KBM-7 (cell line): ENCODE measurements at regions not wholly inside any gene's neighbourhood (a gene's known extent, or its start where the extent isn't known, plus 50 kb on each side); places are given as distances from the start of the nearest gene placed in this dataset.

Experiments
- DNase-seq: peaks from one replicate; pipeline ENCODE4 v3.0.0-alpha.2; 2015
- in situ Hi-C: fragments of 300-500 bp; cut with MboI; formaldehyde crosslinking; loops from 2 replicates; pipeline ENCODE4 v1.14.3; 2020; ENCODE audit warnings: low sequenced_read_pairs, low pct_unique_long_range_greater_than_20kb, mixed read lengths

DNA sequence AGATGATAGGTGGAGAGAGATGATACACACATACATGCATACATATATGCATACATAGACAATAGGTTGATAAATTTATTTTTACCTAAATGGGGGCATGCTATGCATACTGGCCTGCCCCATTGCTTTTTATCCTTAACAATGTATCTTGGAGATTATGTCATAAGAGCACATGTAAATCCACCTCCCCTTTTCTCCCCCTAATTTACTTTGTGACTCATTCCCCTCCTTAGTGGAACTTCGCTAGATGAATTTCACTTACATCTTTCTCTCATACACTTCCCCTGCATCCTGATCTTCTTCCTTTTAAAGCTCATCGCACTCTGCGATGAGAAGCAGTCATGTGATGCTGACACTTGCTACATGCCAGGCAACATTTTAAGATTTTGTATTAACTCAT, 223.6 kb downstream of the C1D start:
- in situ Hi-C loops, result no loop called here
- DNase-seq, result no peak

DNA sequence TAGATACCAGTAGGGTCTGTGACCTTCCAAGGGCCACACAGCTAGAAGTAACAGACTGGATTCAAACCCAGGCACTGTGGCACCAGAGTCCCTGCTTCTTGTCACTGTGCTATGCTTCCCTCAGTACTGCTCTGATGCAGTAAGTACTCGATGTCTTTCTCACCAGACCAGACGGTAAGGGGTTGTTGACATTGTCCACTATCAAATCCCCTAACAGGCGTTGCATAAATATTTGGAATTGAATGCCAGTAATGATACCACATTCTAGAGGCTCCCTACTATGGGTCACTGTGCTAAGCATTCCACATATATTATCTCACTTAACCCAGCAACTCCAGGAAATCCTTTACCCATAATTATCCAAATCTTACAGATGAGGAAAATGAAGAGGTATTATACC, 223.1 kb downstream of the C1D start:
- no peak for DNase-seq
- in situ Hi-C loops, result no loop called here

DNA sequence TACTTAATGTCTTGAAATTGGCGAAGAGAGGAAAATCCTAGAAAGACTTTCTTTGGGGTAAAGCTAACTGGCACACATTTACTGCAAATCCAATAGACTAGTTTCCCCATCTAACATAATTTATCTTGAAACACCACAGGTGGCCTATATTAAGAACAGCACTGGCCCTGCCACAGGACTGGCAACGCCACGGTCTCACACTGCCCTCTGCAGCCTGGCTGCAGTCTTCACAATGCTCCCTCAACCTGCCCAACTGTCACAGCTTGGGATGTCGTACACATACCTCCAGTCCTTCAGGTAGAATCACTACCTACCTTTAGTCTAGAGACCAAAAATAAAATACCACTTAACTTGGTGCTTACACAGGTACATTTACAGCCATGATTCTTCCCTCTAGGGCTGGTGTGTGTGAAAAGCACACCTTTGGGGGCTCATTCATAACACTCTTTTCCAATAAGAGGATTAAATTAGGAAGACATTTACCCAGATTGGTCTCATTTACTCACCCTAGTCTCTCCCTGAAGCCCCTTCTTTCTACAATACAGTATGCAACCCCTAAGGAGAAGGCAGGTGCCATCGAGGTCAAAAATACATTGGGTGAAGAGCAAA, 222.2 kb downstream of the C1D start:
- in situ Hi-C loops, result no loop called here

DNA sequence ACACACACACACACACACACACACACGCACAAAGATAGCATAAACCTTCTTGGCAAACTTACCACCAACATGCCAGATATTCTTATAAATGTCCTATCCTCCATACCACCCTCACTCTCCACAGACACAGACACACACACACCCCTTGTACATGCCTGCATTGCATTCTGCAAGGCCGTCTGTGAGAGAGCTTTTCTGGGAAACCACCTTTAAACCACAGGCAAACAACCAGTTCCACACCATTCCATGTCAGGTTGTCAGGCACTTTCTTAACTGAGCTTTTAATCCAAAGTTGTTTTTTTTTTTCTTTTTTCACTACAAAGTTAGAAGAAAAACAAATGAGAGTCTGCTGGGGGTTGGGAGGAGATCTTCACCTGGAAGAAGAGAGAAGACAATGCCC, 221.1 kb downstream of the C1D start:
- no peak for DNase-seq
- in situ Hi-C loops, result no loop called here

More for the DNA sequence above, 222.2 kb downstream of the C1D start:
- DNase-seq, result peak; percentile 57

DNA sequence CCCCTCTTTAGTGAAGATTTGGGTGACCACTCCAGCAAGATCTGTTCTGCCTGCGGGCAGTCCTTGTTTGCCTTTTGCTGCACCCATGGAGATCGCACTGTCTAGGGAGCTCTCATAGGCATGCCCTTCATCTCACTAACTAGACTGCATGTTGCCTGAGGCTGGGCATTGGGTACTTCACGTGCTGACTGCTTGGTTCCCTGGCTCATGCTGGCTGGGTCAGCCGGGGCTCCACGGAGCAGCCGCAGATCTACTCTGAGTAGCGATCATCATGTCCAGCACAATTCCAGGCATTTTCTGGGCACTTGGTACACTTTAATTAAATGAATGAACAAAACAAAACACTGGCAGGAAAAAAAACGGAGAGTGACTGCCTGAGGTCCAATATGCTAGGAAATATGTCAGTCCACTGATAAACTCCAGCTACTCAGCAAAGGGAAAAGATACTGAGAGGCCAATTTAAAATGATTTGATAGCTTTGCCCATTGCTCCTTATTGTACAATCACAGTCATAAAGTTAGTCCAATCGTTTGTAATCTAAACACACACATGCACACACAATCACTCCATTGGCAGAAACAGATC, 220.3 kb downstream of the C1D start:
- in situ Hi-C loops, result no loop called here
- DNase-seq, result no peak

DNA sequence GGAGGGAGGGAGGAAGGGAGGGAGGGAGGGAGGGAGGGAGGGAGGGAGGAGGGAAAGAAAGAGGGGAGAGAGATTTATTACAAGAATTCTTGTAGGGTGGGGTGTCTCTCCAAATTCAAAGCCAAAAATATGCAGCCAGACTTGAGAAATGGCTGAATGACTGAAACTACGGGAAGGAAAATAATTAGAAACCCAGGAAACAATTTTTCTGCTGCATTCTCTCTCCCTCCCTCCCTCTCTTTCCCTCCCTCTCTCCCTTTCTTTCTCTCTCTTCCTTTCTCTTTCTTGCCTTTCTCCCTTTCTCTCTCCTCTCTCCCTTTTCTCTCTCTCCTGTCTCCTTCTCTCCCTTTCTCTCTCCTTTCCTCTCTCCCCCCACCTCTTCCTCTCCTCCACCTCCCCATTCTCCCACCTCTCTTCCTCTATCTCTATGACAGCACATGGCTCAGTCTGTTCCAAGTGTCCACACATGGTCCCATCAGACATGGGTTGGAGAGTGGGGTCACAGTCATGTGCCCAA, 218.7 kb downstream of the C1D start:
- DNase-seq, result no peak
- in situ Hi-C loops, result no loop called here

DNA sequence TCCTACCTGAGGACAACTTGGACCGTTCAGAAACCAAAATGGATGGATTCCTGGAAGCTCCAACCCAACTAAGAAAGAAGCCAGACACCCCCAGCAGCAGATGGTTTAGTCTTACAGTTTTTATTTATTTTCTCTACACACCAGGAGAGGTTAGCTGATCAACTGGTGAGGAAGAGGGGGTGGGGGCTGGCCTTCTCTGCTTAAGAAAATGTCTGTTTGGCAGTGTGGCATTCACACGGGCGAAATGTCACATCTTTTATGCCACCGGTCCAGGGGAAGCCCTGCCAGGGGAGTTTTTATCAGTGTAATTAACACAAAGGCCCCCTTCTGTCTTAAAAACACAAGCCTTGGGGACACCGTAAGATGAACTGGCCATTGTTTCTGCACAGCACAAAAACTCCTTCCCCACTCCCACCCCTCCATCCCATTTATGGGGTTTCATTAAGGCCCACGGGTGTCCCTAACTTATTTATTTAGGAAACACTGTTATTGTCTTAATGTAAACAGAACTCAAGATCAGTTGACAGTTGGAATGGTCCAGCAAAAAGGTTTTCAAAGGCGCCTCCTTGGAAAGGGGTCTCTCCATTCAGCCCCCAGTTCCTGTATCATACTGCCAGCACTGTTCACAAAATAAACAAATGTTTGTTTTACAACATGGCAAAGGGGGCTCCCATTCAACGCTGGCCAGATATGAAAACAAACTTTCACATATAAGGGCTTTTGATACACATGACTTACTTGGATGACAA, 217.0 kb downstream of the C1D start:
- in situ Hi-C loops, result no loop called here
- no peak for DNase-seq

DNA sequence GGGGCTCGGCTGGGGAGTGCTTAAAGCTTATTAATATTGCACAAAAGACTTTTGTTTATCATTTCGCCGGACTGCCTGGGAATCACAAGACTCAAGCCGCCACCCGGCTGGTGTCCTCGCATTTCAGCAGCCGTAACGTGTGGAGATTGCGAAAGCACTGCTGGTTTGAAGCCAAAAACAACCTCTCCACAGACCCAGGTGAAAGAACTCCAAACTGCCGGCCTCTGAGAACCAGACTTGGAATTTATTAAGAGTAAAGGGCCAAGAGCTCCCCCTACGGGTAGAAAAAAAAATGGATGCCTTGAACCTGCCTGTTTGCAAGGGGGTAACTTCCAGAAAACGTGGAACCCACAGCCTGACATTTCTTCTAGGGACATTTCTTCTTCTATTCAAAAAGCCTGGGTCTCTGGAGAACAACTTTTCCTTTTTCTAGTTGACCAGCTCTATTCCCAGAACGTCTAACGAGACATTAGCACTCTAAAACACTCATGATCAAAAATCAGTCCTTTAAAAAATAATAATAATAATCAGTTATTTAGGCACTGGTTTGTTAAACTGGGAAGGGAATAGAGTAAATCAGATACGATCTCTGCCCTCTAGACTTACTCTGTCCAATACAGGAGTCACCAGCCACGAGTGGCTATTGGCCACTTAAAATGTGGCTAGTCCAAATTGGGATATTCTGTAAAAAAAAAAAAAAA, 216.3 kb downstream of the C1D start:
- in situ Hi-C loops, result no loop called here
- DNase-seq, result peak; percentile 77

DNA sequence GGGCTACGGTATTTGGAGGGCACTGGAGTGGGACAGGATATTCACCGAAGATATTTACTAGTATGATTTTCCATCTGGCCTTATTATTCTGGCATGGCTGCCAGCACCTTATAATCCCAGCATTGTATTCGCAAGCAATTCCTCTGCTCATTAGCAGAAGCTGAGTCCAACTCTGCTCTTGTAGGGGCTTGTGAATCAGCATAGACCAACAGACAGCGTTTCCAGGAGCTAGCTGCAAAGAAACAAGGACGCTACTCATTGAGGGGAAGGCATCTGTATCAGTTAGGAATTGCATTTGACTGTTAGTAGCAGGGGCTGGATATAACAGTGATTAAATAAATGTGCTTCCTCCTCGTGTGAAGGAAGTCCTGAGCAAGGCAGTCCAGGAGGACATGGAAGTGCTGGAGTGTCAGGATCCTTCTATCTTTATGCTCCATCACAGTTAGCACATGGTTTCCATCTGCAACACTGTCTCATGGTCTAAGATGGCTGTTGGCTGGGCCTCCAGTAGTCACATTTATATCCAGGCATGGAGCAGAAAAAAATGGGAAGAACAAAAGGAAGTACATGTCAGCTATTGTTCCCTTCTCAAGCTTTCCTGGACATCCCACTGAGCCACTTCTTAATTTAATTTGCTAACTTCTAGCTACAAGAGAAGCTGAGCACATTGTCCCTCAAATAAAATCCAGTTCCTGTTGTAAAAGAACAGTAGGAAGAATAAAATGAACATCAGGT, 214.1 kb downstream of the C1D start:
- DNase-seq, result no peak
- in situ Hi-C loops, result no loop called here

DNA sequence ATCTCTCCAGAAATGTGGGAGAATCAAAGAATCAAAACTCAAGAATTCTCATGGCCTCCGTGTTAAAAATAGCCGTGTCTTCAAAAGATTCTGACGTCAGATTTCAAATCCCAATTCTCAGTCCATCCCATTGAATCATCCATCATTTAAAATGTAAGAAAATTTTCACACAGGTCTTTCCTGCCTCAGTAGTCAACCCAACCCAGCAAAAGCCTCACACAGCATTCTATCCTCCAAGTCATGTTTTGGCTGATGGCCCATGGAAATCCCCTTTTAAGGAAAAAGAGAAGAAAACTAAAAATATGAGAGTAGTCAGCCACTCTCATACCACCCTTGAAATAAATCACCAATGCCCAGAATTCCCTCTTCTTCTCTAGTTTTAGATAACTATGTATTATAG, 211.8 kb downstream of the C1D start:
- DNase-seq, result no peak
- in situ Hi-C loops, result no loop called here

DNA sequence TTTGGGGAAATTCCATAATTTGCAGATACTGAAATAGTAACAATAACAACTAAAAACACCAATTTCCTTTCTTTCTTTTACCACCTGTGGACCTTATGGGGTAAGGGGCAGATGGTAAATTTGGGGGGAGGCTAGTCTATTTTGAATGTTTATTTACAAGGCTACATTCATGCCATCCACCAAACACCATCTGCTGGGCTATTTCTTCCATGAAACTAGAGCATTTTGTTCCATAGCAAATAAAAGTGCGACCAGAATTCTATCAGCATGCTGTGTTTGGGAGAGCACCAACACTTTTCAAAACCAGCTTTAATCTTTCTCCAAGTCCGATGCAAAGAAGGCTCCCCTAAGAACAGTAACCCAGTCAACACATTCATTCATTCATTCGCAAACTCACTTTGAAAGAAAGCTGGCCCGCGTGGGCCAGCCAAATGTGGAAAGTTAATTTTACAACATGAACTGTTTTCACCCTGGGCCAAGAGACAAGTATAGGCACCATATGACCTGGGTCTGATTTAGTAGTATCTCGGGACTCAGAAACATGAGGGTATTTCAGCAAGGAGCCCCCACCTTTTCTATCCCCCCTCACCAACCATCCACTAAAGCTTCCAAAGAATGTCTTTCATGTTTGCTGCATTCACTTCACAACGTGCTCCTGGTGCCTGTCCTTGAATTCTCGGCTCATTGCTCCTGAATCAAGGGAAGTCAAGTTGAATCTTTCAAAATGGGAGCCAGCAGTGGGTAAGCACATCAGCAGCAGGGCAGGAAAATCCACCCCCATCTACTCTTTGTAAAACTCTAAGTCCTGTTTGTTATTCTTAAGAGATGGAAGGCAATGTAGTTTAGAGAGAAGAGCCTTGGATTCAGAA, 210.6 kb downstream of the C1D start:
- in situ Hi-C loops, result no loop called here
- DNase-seq, result no peak

DNA sequence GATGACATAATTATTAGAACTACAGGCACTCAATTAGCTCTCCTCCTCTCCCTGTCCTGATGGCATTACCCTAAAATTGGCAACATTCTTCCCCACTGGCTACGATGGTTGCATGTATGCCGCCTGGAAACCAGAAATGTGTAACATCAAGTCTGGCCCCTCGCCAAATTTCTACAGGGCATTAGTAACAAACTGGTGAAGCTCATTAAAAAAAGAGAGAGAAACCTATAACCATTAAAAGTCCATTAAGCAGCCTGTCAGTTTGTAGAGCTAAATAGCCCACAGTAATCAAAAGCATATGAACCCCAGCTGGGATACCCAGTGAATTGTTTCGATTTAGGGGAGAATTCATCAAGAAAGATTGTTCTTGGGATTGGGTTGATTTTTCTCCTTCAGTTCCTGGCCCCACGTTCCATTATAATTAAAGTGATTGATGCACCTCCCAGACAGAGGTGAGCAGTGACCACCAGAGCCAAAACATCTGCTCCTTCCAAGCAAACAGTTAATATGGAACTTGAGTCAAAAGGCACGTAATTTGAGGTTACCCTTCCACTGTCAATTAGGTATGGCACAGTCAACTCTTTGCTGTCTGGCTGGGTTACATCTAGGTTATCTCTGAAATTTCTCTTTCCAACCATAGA, 208.6 kb downstream of the C1D start:
- in situ Hi-C loops, result no loop called here
- DNase-seq, result no peak

DNA sequence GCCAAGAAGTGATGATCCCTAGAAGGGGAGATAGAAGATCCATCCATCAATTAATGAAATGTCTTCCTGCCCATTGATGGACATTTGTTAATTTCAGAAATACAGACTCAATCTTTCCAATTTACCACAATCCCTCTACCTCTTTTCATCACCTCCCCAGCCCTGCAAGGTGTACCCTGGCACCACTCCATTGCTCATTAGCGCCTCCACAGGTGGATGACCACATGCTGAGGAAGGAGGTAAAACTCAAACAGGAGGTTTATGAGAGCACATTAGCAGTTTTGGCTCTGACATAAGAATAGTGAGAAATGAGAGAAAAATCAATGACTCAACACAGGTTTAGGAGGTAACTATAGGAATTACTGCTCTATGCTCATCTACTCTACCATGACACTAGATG, 208.0 kb downstream of the C1D start:
- DNase-seq, result no peak
- in situ Hi-C loops, result no loop called here

DNA sequence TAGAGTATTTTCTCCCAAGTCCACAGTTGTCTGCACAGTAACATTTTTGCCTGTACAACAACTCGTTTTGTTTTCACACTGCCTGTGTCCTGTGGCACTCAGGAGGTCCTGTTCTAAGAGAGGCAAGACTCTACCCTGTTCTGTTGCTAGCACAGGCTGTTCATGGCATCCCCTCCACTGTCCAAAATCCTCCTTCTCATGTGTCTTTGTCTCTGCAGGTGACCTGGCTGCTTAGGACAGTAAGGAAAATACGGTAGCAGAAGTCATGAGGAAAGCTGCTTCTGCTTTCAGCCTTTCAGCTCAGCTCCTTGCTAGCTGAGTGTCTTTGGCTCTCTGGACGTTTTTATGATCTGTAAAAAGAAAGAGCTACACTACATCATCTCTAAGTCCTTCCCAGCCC, 205.9 kb downstream of the C1D start:
- DNase-seq, result no peak
- in situ Hi-C loops, result no loop called here

DNA sequence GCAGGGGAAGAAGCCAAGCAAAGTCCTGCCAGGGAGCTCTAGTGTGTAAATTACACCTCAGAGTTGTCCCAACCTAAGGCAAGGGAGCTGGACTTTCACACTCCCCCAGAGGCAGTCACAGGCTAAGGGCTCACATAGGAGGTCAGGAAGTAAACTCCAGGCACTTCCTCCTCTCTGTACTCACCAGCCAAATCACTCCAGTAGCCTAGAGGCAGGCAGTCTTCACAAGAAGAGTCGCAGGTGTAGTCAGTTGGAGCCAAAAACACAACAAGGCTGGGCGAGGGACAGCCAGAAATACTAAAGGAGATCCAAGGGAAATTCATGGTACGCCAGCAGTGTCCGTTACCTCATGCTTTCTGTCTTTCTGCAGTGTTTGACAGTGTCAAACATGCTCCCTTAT, 205.0 kb downstream of the C1D start:
- DNase-seq, result no peak
- in situ Hi-C loops, result no loop called here

DNA sequence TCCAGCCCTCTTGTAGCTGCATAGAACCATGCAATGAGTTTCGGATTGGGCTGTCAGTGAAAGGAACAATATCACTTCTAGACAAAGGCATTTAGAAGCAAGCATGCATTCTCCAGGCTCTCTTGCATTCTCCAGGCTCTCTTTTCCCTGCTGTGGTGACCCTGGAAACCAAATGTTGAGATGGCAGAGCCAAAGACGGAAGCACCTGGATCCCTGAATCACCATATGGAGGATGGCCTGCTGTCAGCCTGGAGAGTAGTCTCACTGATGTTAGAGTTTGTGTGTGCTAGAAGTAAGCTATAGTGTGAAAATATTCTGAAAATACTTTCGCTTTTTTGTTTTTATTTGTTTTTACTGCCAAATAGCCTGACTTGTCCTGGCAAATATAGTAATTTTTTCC, 203.9 kb downstream of the C1D start:
- in situ Hi-C loops, result no loop called here
- DNase-seq, result no peak

DNA sequence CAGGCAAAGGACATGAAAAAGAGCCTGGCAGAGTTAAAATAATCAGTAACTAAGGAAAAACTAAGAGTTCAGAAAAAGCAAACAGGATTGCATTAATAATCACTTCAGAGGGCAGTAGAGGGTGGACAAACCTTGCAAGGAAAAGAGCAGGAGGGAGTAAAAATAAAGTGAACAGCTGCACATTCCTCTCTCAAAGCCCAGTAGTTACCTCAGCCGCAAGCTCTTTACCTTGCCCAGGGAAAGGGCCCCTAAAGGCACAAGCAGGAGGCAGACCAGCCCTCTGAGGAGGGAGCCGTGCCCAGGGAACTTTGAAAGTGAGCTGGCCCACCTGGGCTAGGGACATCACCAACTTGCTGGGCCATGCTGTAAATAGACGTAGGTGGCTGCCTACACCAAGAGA, 196.9 kb downstream of the C1D start:
- in situ Hi-C loops, result no loop called here
- no peak for DNase-seq

DNA sequence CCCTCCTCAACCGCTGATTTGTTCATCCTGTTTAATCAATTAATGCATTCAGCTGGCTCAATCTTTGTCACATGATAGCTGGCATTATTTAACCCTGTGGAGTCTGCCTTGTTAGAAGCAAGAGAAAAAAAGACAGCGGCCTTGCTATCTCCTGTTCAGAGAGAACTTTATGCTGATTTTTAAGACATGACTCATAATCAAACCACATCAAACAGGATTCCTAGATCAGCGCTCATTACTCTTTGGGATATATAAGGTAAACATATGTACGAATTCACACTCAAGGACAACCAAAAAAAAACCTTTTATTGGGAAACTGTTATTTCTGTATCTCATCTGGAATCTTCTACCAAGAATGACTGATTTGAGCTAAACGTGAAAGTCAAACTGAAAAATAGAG, 195.1 kb downstream of the C1D start:
- no peak for DNase-seq
- in situ Hi-C loops, result no loop called here
